WTC11 (cell line): ENCODE measurements at regions not wholly inside any gene's neighbourhood (a gene's known extent, or its start where the extent isn't known, plus 50 kb on each side); places are given as distances from the start of the nearest gene placed in this dataset.

Experiments used
- ATAC-seq: fragments of 200-7000 bp; cut with Tn5 transposase; 2 replicates; pipeline ENCODE4 v1.10.0; 2021; ENCODE audit warnings: mild to moderate bottlenecking, moderate library complexity
- CTCF ChIA-PET: fragments of 300-600 bp; sonication (Branson Sonifier 250); formaldehyde crosslinking; loops from one replicate; lab custom pipeline; 2021; ENCODE audit warnings: antibody characterized with exemption; lab: Charles Lee
- POLR2A ChIA-PET: fragments of 350-600 bp; sonication (Branson Sonifier 250); formaldehyde crosslinking; loops from one replicate; lab custom pipeline; 2021; ENCODE audit warnings: antibody characterized with exemption; lab: Charles Lee
- DNase-seq: peaks from one replicate; pipeline ENCODE4 v3.0.0; 2021; ENCODE audit warnings: low spot score
- H3K27ac Mint-ChIP-seq: 2 replicates; pipeline ENCODE4 v1.8.0; 2021; ENCODE audit warnings: mixed read lengths
- H3K27me3 Mint-ChIP-seq: 2 replicates; pipeline ENCODE4 v1.8.0; 2021; ENCODE audit warnings: low read depth, mild to moderate bottlenecking, moderate library complexity, mixed read lengths
- H3K36me3 Mint-ChIP-seq: 2 replicates; pipeline ENCODE4 v1.8.0; 2021; ENCODE audit warnings: mixed read lengths
- H3K4me1 Mint-ChIP-seq: 2 replicates; pipeline ENCODE4 v1.8.0; 2022; ENCODE audit warnings: mixed read lengths
- H3K4me3 Mint-ChIP-seq: 2 replicates; pipeline ENCODE4 v1.8.0; 2021; ENCODE audit warnings: mild to moderate bottlenecking, moderate library complexity, mixed read lengths
- H3K9me3 Mint-ChIP-seq: 2 replicates; pipeline ENCODE4 v1.8.0; 2021; ENCODE audit warnings: mixed read lengths
- AR ChIP-seq: fragments of 250-450 bp; sonication (Bioruptor Pico); IDR thresholded peaks from 2 replicates; pipeline ENCODE4 v1.9.0; 2021; ENCODE audit warnings: mild to moderate bottlenecking
- ARID4B ChIP-seq: sonication (generic); formaldehyde crosslinking; IDR thresholded peaks from 2 replicates; pipeline ENCODE4 v1.8.0; 2023; ENCODE audit warnings: missing genetic modification reagents, mild to moderate bottlenecking, borderline replicate concordance
- ATF1 ChIP-seq: sonication (generic); formaldehyde crosslinking; IDR thresholded peaks from 2 replicates; pipeline ENCODE4 v1.8.1; 2023; ENCODE audit warnings: mild to moderate bottlenecking, moderate library complexity, missing genetic modification reagents
- ATF6 ChIP-seq: sonication (generic); formaldehyde crosslinking; IDR thresholded peaks from 2 replicates; pipeline ENCODE4 v1.8.1; 2023; ENCODE audit warnings: mild to moderate bottlenecking, missing genetic modification reagents
- CBFB ChIP-seq: sonication (generic); formaldehyde crosslinking; IDR thresholded peaks from 2 replicates; pipeline ENCODE4 v1.8.1; 2022; ENCODE audit warnings: mild to moderate bottlenecking, low read depth, missing genetic modification reagents
- CDX4 ChIP-seq: fragments of 250-450 bp; sonication (Bioruptor Pico); IDR thresholded peaks from 2 replicates; pipeline ENCODE4 v1.9.0; 2021; ENCODE audit warnings: moderate library complexity, mild to moderate bottlenecking, inconsistent platforms, borderline replicate concordance
- CREB1 ChIP-seq: sonication (generic); formaldehyde crosslinking; IDR thresholded peaks from 2 replicates; pipeline ENCODE4 v1.8.0; 2023; ENCODE audit warnings: mild to moderate bottlenecking, missing genetic modification reagents
- CREM ChIP-seq: sonication (generic); formaldehyde crosslinking; IDR thresholded peaks from 2 replicates; pipeline ENCODE4 v1.8.1; 2022; ENCODE audit warnings: mild to moderate bottlenecking, missing genetic modification reagents, moderate library complexity
- GRHL2 ChIP-seq: fragments of 250-450 bp; sonication (Bioruptor Pico); IDR thresholded peaks from 2 replicates; pipeline ENCODE4 v1.8.0; 2022; ENCODE audit warnings: mild to moderate bottlenecking, moderate library complexity; ENCODE audit not compliant: insufficient replicate concordance, severe bottlenecking
- HMGA2 ChIP-seq: fragments of 250-450 bp; sonication (Bioruptor Pico); IDR thresholded peaks from 2 replicates; pipeline ENCODE4 v1.4.0; 2021; ENCODE audit warnings: mild to moderate bottlenecking, moderate library complexity
- IRF2 ChIP-seq: sonication (generic); formaldehyde crosslinking; IDR thresholded peaks from 2 replicates; pipeline ENCODE4 v1.8.0; 2022; ENCODE audit warnings: low read depth, missing genetic modification reagents, borderline replicate concordance
- JUN ChIP-seq: sonication (generic); formaldehyde crosslinking; IDR thresholded peaks from 2 replicates; pipeline ENCODE4 v1.8.0; 2023; ENCODE audit warnings: mild to moderate bottlenecking, missing genetic modification reagents
- KAT7 ChIP-seq: sonication (generic); formaldehyde crosslinking; IDR thresholded peaks from 2 replicates; pipeline ENCODE4 v1.8.1; 2023; ENCODE audit warnings: missing genetic modification reagents, mild to moderate bottlenecking, borderline replicate concordance
- NR1H2 ChIP-seq: sonication (generic); formaldehyde crosslinking; IDR thresholded peaks from 2 replicates; pipeline ENCODE4 v1.9.0; 2021; ENCODE audit warnings: mild to moderate bottlenecking, moderate library complexity, missing genetic modification reagents
- PRRX2 ChIP-seq: fragments of 250-450 bp; sonication (Bioruptor Pico); IDR thresholded peaks from 2 replicates; pipeline ENCODE4 v1.8.0; 2021; ENCODE audit warnings: mild to moderate bottlenecking
- RORB ChIP-seq: fragments of 250-450 bp; sonication (Bioruptor Pico); IDR thresholded peaks from 2 replicates; pipeline ENCODE4 v1.9.0; 2021; ENCODE audit warnings: mild to moderate bottlenecking
- ZNF232 ChIP-seq: sonication (generic); formaldehyde crosslinking; IDR thresholded peaks from 2 replicates; pipeline ENCODE4 v1.8.0; 2022; ENCODE audit warnings: mild to moderate bottlenecking, missing genetic modification reagents
- ZNF396 ChIP-seq: fragments of 250-450 bp; sonication (Bioruptor Pico); IDR thresholded peaks from 2 replicates; pipeline ENCODE4 v1.8.0; 2021; ENCODE audit warnings: mild to moderate bottlenecking, moderate library complexity, borderline replicate concordance
- ZNF671 ChIP-seq: fragments of 250-450 bp; sonication (Bioruptor Pico); IDR thresholded peaks from 2 replicates; pipeline ENCODE4 v1.8.0; 2021; ENCODE audit warnings: mild to moderate bottlenecking
- TF ChIP-seq, protein P1 (sequence below): sonication (generic); formaldehyde crosslinking; IDR thresholded peaks from 2 replicates; pipeline ENCODE4 v1.8.0; 2022; ENCODE audit warnings: mild to moderate bottlenecking, missing genetic modification reagents
- TF ChIP-seq, protein P2 (sequence below): sonication (generic); formaldehyde crosslinking; IDR thresholded peaks from 2 replicates; pipeline ENCODE4 v1.8.1; 2023; ENCODE audit warnings: mild to moderate bottlenecking, missing genetic modification reagents

- no peak for TF ChIP-seq NR1H2
These were observed 93.7 kb upstream of the TRPC3 start (continued) for GRCh38 chr4:122045533-122045932.

- ATAC-seq (no peak), DNase-seq (no peak)
- Mint-ChIP-seq H3K27ac (no peak overlapping the region), H3K4me1 (peaks cover 9% of the 10 kb centered on the region), H3K27me3 (no peaks in the 10 kb centered on the region), H3K4me3 (no peak overlapping the region), H3K9me3 (peaks cover 3% of the 10 kb centered on the region; the same call in 1 of the 2 replicates), H3K36me3 (no peaks in the 10 kb centered on the region)
- no peak for TF ChIP-seq ATF1 (CRISPR knock-in tag)
- TF ChIP-seq, protein P1, sequence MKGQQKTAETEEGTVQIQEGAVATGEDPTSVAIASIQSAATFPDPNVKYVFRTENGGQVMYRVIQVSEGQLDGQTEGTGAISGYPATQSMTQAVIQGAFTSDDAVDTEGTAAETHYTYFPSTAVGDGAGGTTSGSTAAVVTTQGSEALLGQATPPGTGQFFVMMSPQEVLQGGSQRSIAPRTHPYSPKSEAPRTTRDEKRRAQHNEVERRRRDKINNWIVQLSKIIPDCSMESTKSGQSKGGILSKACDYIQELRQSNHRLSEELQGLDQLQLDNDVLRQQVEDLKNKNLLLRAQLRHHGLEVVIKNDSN (CRISPR knock-in tag): no peak
- no peak for TF ChIP-seq CREM (CRISPR knock-in tag)
- ChIA-PET CTCF (no interaction called here), POLR2A (no interaction called here)
These were observed 92.6 kb upstream of the TRPC3 start for GRCh38 chr4:122044501-122044900.

- no peaks in the 10 kb centered on the region; the same call in 1 of the 2 replicates for H3K9me3 Mint-ChIP-seq
- no peak overlapping the region for H3K27ac Mint-ChIP-seq
- peaks cover 9% of the 10 kb centered on the region for H3K4me1 Mint-ChIP-seq
- CTCF ChIA-PET: no interaction called here
- ATAC-seq: no peak
- H3K36me3 Mint-ChIP-seq: no peaks in the 10 kb centered on the region
- no peak overlapping the region for H3K4me3 Mint-ChIP-seq
- no peaks in the 10 kb centered on the region for H3K27me3 Mint-ChIP-seq
- POLR2A ChIA-PET: no interaction called here
- DNase-seq: no peak
- TF ChIP-seq IRF2 (CRISPR knock-in tag) (no peak), ZNF671 (CRISPR knock-in tag) (no peak), CREM (CRISPR knock-in tag) (no peak), ATF6 (CRISPR knock-in tag) (no peak), HMGA2 (no peak), RORB (CRISPR knock-in tag) (no peak), CBFB (no peak), AR (CRISPR knock-in tag) (no peak), ZNF232 (CRISPR knock-in tag) (no peak), ZNF396 (CRISPR knock-in tag) (no peak), GRHL2 (CRISPR knock-in tag) (no peak), CREB1 (CRISPR knock-in tag) (no peak), JUN (CRISPR knock-in tag) (no peak), ARID4B (CRISPR knock-in tag) (no peak), CDX4 (CRISPR knock-in tag) (no peak), KAT7 (CRISPR knock-in tag) (no peak), PRRX2 (CRISPR knock-in tag) (no peak)
- TF ChIP-seq, protein P1 (CRISPR knock-in tag): no peak
- TF ChIP-seq, protein P2, sequence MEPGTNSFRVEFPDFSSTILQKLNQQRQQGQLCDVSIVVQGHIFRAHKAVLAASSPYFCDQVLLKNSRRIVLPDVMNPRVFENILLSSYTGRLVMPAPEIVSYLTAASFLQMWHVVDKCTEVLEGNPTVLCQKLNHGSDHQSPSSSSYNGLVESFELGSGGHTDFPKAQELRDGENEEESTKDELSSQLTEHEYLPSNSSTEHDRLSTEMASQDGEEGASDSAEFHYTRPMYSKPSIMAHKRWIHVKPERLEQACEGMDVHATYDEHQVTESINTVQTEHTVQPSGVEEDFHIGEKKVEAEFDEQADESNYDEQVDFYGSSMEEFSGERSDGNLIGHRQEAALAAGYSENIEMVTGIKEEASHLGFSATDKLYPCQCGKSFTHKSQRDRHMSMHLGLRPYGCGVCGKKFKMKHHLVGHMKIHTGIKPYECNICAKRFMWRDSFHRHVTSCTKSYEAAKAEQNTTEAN (CRISPR knock-in tag): no peak
These were observed 89.5 kb upstream of the TRPC3 start for GRCh38 chr4:122041312-122041711.
